ENCODE measurements at regions not wholly inside any gene's neighbourhood (a gene's known extent, or its start where the extent isn't known, plus 50 kb on each side); places are given as distances from the start of the nearest gene placed in this dataset.

DNA sequence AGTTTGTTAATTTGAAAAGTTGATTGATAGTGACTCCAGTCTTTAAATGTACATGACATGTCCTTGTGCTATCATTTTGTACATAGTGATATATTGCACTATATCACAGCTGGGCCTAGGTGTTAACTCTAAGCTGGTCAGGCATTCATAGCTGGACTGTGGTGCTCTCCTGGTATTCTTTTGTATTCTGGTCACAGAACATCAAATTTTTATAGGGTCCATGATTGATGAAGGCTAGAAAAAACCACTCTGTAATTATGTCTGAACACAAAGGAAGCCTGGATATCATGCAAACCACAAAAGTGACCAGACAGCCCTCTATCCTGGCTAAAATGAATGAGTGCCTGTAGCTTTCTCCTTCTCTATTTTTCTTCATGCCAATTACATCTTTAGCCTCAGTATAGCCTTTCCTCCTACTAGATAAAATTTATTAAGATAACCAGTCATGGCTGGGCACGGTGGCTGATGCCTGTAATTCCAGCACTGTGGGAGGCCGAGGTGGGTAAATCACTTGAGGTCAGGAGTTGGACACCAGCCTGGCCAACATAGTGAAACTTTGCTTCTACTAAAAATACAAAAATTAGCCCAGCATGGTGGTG is 134.9 kb upstream of the B3GALT2 start:
- TF ChIP-seq CEBPB (IDR thresholded peaks at IDR 0.05; ENCODE audit: low read depth) = no peak
- no peak for TF ChIP-seq CTCF (IDR thresholded peaks at IDR 0.05 in 2 of 3, conservative IDR thresholded peaks at IDR 0.05 in 1 of 3; ENCODE audit: borderline replicate concordance in 1 of 3, insufficient read depth in 1 of 3, low read depth in 2 of 3, low read length in 2 of 3)
- no peak for TF ChIP-seq POLR2A (IDR thresholded peaks at IDR 0.05; ENCODE audit: borderline replicate concordance, extremely low read depth, insufficient read depth, insufficient read length)
- no peak for TF ChIP-seq REST (IDR thresholded peaks at IDR 0.05; ENCODE audit: low read depth)
- TF ChIP-seq TCF7L2 (IDR thresholded peaks at IDR 0.05; ENCODE audit: borderline replicate concordance, extremely low read depth, insufficient read depth, insufficient read length) = no peak

All from HCT116 (cell line).